HG03066 (cell line): ENCODE measurements at regions not wholly inside any gene's neighbourhood (a gene's known extent, or its start where the extent isn't known, plus 50 kb on each side); places are given as distances from the start of the nearest gene placed in this dataset.
"Not testable (repeated sequence)": the region's sequence is repeated elsewhere in the genome, so short reads cannot be mapped to it uniquely, and the experiment has no call there.

Experiments used
- ATAC-seq: cut with Tn5 transposase; IDR thresholded peaks from one replicate; pipeline ENCODE4 v1.9.1; 2021; ENCODE audit warnings: low read depth; ENCODE audit not compliant: unreplicated experiment

- ATAC-seq: no peak
Observed at GRCh38 chr2:138902239-138902871, 122.2 kb upstream of the NXPH2 start.

- ATAC-seq: no peak
Observed at GRCh38 chr2:138901530-138901929, 121.3 kb upstream of the NXPH2 start.

GRCh38 chr2:138898855-138899254 lies 118.7 kb upstream of the NXPH2 start:
- ATAC-seq: no peak

GRCh38 chr2:138897274-138897673 lies 117.1 kb upstream of the NXPH2 start:
- no peak for ATAC-seq

- no peak for ATAC-seq
Observed at GRCh38 chr2:138893746-138894145, 113.6 kb upstream of the NXPH2 start.

GRCh38 chr2:138881126-138881525 lies 100.9 kb upstream of the NXPH2 start:
- no peak for ATAC-seq

- ATAC-seq: no peak
Observed at GRCh38 chr2:138879931-138880330, 99.7 kb upstream of the NXPH2 start.

GRCh38 chr2:138877421-138877820 lies 97.2 kb upstream of the NXPH2 start:
- ATAC-seq: no peak

- no peak for ATAC-seq
Observed at GRCh38 chr2:138874251-138874650, 94.1 kb upstream of the NXPH2 start.

GRCh38 chr2:138872116-138872515 lies 91.9 kb upstream of the NXPH2 start:
- ATAC-seq: not testable (repeated sequence)

- no peak for ATAC-seq
Observed at GRCh38 chr2:138871312-138871711, 91.1 kb upstream of the NXPH2 start.

- ATAC-seq: no peak
Observed at GRCh38 chr2:138867341-138867740, 87.2 kb upstream of the NXPH2 start.

GRCh38 chr2:138866797-138867196 lies 86.6 kb upstream of the NXPH2 start:
- no peak for ATAC-seq

- no peak for ATAC-seq
Observed at GRCh38 chr2:138853761-138854160, 73.6 kb upstream of the NXPH2 start.

GRCh38 chr2:138853296-138853695 lies 73.1 kb upstream of the NXPH2 start:
- ATAC-seq: no peak

GRCh38 chr2:138846216-138846821 lies 66.1 kb upstream of the NXPH2 start:
- ATAC-seq: peak; percentile 83

- no peak for ATAC-seq
Observed at GRCh38 chr2:138842341-138842740, 62.2 kb upstream of the NXPH2 start.

- no peak for ATAC-seq
Observed at GRCh38 chr2:138841459-138841858, 61.3 kb upstream of the NXPH2 start.

GRCh38 chr2:138838851-138839620 lies 58.8 kb upstream of the NXPH2 start:
- ATAC-seq: no peak

GRCh38 chr2:138831691-138832090 lies 51.5 kb upstream of the NXPH2 start:
- no peak for ATAC-seq

GRCh38 chr2:138831154-138831553 lies 51.0 kb upstream of the NXPH2 start:
- ATAC-seq: no peak

- ATAC-seq: no peak
Observed at GRCh38 chr2:138830547-138830946, 50.4 kb upstream of the NXPH2 start.
